BLaER1 treated with 17β-estradiol and CSF1 and Interleukin-3, amounts not matched to agents 10 nM and 100 nM (cell line): ENCODE measurements at regions not wholly inside any gene's neighbourhood (a gene's known extent, or its start where the extent isn't known, plus 50 kb on each side); places are given as distances from the start of the nearest gene placed in this dataset.

Experiments
- H3K27ac ChIP-seq, 11 experiments: shearing (Covaris generic); formaldehyde crosslinking; 2 replicates each; pipeline ENCODE4 v1.8.1; 2022
- H3K27me3 ChIP-seq, 11 experiments: shearing (Covaris generic); formaldehyde crosslinking; 2 replicates each; pipeline ENCODE4 v1.8.1; 2022
- H3K36me3 ChIP-seq, 11 experiments: shearing (Covaris generic); formaldehyde crosslinking; 2 replicates each; pipeline ENCODE4 v1.8.1; 2022
- H3K4me1 ChIP-seq, 10 experiments: shearing (Covaris generic); formaldehyde crosslinking; 2 replicates each; pipeline ENCODE4 v1.8.1; 2022
- H3K4me2 ChIP-seq, 11 experiments: shearing (Covaris generic); formaldehyde crosslinking; 2 replicates each; pipeline ENCODE4 v1.8.1; 2022
- H3K4me3 ChIP-seq, 10 experiments: shearing (Covaris generic); formaldehyde crosslinking; 2 replicates each; pipeline ENCODE4 v1.8.1; 2022
- H3K9ac ChIP-seq, 11 experiments: shearing (Covaris generic); formaldehyde crosslinking; 2 replicates each; pipeline ENCODE4 v1.8.1; 2022
- H3K9me3 ChIP-seq, 11 experiments: shearing (Covaris generic); formaldehyde crosslinking; replicated peaks in 1 of 11; 2 replicates each; pipeline ENCODE4 v1.8.1; 2022
- H4K20me1 ChIP-seq, 11 experiments: shearing (Covaris generic); formaldehyde crosslinking; 2 replicates each; pipeline ENCODE4 v1.8.1; 2022
- Cebpa-rat ChIP-seq, 11 experiments: shearing (Covaris generic); IDR thresholded peaks; 2 replicates each; pipeline ENCODE4 v1.8.1; 2022

- no peak for TF ChIP-seq Cebpa-rat (IDR thresholded peaks at IDR 0.05)
Measured at GRCh38 chr6:28751514-28751913, 172.3 kb downstream of the TRIM27 start.

DNA sequence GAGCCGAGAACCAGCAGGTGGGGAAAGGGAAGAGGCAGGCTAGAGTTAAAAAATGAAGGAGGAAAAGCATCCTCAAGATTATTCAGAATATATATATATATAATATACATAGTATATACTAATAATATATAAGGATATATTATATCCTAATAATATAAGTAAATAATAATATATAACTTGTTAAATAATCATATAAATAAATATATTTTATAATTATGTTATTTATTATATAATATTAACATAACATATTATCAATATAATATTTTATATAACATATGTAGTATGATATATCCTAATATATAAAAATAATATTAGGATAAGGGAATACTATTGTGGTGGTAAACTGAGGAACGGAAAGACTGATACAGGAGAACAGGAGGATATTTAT lies 171.8 kb downstream of the TRIM27 start:
- Histone ChIP-seq H3K4me2 (no peak overlapping the region), H3K9me3 (peaks cover 26 to 53% (median 34%) of the 10 kb centered on the region in 11 experiments), H3K27ac (no peak overlapping the region), H3K4me1 (no peaks in the 10 kb centered on the region), H3K9ac (no peak overlapping the region), H3K36me3 (no peaks in the 10 kb centered on the region), H3K4me3 (no peak overlapping the region), H4K20me1 (no peaks in the 10 kb centered on the region), H3K27me3 (no peaks in the 10 kb centered on the region)
- TF ChIP-seq Cebpa-rat (IDR thresholded peaks at IDR 0.05), result no peak

More at GRCh38 chr6:28751514-28751913, 172.3 kb downstream of the TRIM27 start:
- H3K9me3 ChIP-seq, result peaks cover 26 to 53% (median 34%) of the 10 kb centered on the region in 11 experiments
- no peak overlapping the region for H3K4me3 ChIP-seq
- H3K9ac ChIP-seq, result no peak overlapping the region
- no peaks in the 10 kb centered on the region for H3K4me1 ChIP-seq
- no peaks in the 10 kb centered on the region for H4K20me1 ChIP-seq
- no peaks in the 10 kb centered on the region for H3K27me3 ChIP-seq
- H3K4me2 ChIP-seq, result no peak overlapping the region
- H3K36me3 ChIP-seq, result no peaks in the 10 kb centered on the region
- H3K27ac ChIP-seq, result no peak overlapping the region

DNA sequence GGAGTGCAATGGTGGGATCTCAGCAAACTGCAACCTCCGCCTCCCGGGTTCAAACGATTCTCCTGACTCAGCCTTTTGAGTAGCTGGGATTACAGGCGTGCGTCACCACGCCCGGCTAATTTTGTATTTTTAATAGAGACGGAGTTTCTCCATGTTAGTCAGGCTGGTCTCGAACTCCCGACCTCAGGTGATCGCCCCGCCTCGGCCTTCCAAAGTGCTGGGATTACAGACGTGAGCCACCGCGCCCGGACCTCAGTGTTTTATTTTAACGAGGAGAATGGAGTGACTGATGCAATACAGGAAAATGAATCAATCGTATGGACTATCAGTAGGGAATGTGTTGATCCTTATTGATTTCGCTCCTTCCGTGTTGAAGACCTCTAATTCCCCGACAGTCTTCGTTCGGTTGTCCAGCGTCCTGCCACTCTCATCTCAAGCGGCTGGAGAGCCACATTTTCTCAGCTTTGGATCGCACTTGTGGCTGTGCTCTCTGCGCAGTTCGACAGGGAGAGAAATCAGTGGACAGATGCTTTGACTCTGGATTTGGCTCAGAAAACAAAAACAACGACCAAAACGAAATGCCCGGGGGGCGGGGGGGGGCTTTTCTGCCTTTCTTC lies 166.2 kb downstream of the TRIM27 start:
- H4K20me1 ChIP-seq, result no peaks in the 10 kb centered on the region
- no peaks in the 10 kb centered on the region for H3K4me1 ChIP-seq
- H3K36me3 ChIP-seq, result no peaks in the 10 kb centered on the region
- H3K9ac ChIP-seq, result no peak overlapping the region
- TF ChIP-seq Cebpa-rat (IDR thresholded peaks at IDR 0.05), result no peak
- H3K9me3 ChIP-seq, result peaks cover 0 to 12% (median 4%) of the 10 kb centered on the region in 11 experiments; a peak in 8 of 22 replicates
- H3K27ac ChIP-seq, result no peak overlapping the region
- no peak overlapping the region for H3K4me3 ChIP-seq
- no peaks in the 10 kb centered on the region; a peak in 1 of 22 replicates for H3K27me3 ChIP-seq
- no peak overlapping the region for H3K4me2 ChIP-seq

GRCh38 chr6:28758046-28758817 lies 165.6 kb downstream of the TRIM27 start:
- Histone ChIP-seq H3K36me3 (no peaks in the 10 kb centered on the region), H3K4me1 (no peaks in the 10 kb centered on the region), H3K27me3 (peaks cover 0 to 3% (median 0%) of the 10 kb centered on the region in 11 experiments; a peak in 3 of 22 replicates), H3K4me2 (no peak overlapping the region), H3K9me3 (peaks cover 0 to 11% (median 4%) of the 10 kb centered on the region in 11 experiments; a peak in 8 of 22 replicates), H3K27ac (no peak overlapping the region), H3K9ac (no peak overlapping the region), H4K20me1 (no peaks in the 10 kb centered on the region), H3K4me3 (no peak overlapping the region)
- TF ChIP-seq Cebpa-rat (IDR thresholded peaks at IDR 0.05), result no peak

GRCh38 chr6:28758818-28759235 lies 165.0 kb downstream of the TRIM27 start:
- no peak overlapping the region for H3K4me2 ChIP-seq
- no peak overlapping the region for H3K27ac ChIP-seq
- no peak for TF ChIP-seq Cebpa-rat (IDR thresholded peaks at IDR 0.05)
- H3K4me1 ChIP-seq, result no peaks in the 10 kb centered on the region
- H3K36me3 ChIP-seq, result no peaks in the 10 kb centered on the region
- no peak overlapping the region for H3K9ac ChIP-seq
- peaks cover 0 to 9% (median 4%) of the 10 kb centered on the region in 11 experiments; a peak in 14 of 22 replicates for H3K27me3 ChIP-seq
- H4K20me1 ChIP-seq, result no peaks in the 10 kb centered on the region
- peaks cover 0 to 7% (median under 1%) of the 10 kb centered on the region in 11 experiments; a peak in 6 of 22 replicates for H3K9me3 ChIP-seq
- no peak overlapping the region for H3K4me3 ChIP-seq

DNA sequence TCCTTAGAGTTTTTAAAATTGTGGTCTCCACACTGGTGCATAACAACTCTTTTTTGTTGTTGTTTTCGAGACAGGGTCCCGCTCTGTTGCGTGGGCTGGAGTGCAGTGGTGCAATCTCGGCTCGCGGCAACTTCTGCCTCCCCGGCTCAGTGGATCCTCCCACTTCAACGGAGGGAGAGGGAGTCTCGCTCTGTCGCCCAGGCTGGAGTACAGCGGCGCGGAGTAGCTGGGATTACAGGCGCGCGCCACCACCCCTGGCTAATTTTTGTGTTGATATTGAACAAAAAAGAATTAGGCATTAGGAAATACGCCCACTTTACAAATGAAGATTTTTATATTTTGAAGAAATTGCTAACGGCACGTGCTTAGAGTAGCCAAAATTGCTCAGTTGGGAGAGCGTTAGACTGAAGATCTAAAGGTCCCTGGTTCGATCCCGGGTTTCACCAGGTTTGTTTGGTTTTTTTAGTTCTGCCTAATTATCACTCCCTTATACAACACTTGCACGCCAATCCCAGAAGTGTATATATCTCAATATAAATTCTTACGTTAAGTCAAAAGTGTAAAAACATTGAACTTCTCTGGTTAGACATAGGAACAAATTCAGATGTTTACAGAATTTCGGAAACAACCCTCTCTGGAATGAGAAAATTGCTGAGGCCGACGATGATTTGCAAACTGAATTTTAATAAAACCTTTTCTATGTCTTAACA lies 159.6 kb downstream of the TRIM27 start:
- Histone ChIP-seq H4K20me1 (no peaks in the 10 kb centered on the region), H3K9me3 (peaks cover 14 to 26% (median 21%) of the 10 kb centered on the region in 11 experiments), H3K9ac (no peak overlapping the region), H3K27ac (no peak overlapping the region), H3K4me2 (no peak overlapping the region), H3K27me3 (peaks cover 48 to 62% (median 57%) of the 10 kb centered on the region in 11 experiments), H3K36me3 (no peaks in the 10 kb centered on the region), H3K4me1 (no peaks in the 10 kb centered on the region), H3K4me3 (no peak overlapping the region)
- TF ChIP-seq Cebpa-rat (IDR thresholded peaks at IDR 0.05), result no peak

GRCh38 chr6:28764761-28765282 lies 159.0 kb downstream of the TRIM27 start:
- no peak overlapping the region for H3K9ac ChIP-seq
- H3K27me3 ChIP-seq, result peaks cover 55 to 69% (median 64%) of the 10 kb centered on the region in 11 experiments
- H3K4me3 ChIP-seq, result no peak overlapping the region
- H3K9me3 ChIP-seq, result peaks cover 14 to 26% (median 21%) of the 10 kb centered on the region in 11 experiments
- no peak overlapping the region for H3K4me2 ChIP-seq
- H3K36me3 ChIP-seq, result no peaks in the 10 kb centered on the region
- TF ChIP-seq Cebpa-rat (IDR thresholded peaks at IDR 0.05), result no peak
- no peaks in the 10 kb centered on the region for H3K4me1 ChIP-seq
- H4K20me1 ChIP-seq, result no peaks in the 10 kb centered on the region
- H3K27ac ChIP-seq, result no peak overlapping the region

GRCh38 chr6:28765978-28766351 lies 157.8 kb downstream of the TRIM27 start:
- no peak for TF ChIP-seq Cebpa-rat (IDR thresholded peaks at IDR 0.05)
- H3K4me2 ChIP-seq, result no peak overlapping the region
- no peak overlapping the region for H3K4me3 ChIP-seq
- peaks cover 66 to 80% (median 75%) of the 10 kb centered on the region in 11 experiments for H3K27me3 ChIP-seq
- no peaks in the 10 kb centered on the region for H3K36me3 ChIP-seq
- H3K27ac ChIP-seq, result no peak overlapping the region
- H3K4me1 ChIP-seq, result no peaks in the 10 kb centered on the region
- H3K9ac ChIP-seq, result no peak overlapping the region
- peaks cover 14 to 26% (median 23%) of the 10 kb centered on the region in 11 experiments for H3K9me3 ChIP-seq
- no peaks in the 10 kb centered on the region for H4K20me1 ChIP-seq

DNA sequence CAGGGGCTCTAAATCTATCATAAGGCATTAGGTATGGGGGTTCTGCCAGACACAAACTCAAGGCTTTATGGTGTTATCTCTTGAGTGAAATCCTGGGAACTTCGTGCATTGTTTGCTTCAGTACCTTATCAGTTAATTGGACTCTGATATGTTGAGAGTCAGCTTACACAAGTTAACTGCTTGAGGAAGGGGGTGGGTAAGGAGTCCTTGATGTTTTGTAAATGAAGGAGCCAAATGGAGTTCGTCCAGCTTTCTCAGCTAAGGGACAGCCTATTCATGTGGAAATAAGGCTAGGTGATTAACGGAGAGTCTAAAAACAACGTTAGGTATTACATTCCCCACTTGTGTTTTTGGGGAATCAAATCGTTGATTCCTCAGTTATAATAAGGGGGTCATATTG lies 157.4 kb downstream of the TRIM27 start:
- H3K27me3 ChIP-seq, result peaks cover 70 to 85% (median 80%) of the 10 kb centered on the region in 11 experiments
- no peak overlapping the region for H3K27ac ChIP-seq
- no peak for TF ChIP-seq Cebpa-rat (IDR thresholded peaks at IDR 0.05)
- H3K4me2 ChIP-seq, result no peak overlapping the region
- no peak overlapping the region for H3K9ac ChIP-seq
- no peaks in the 10 kb centered on the region for H3K4me1 ChIP-seq
- H3K36me3 ChIP-seq, result no peaks in the 10 kb centered on the region
- H4K20me1 ChIP-seq, result no peaks in the 10 kb centered on the region
- H3K9me3 ChIP-seq, result peaks cover 14 to 31% (median 23%) of the 10 kb centered on the region in 11 experiments
- no peak overlapping the region for H3K4me3 ChIP-seq
